ENCODE measurements at regions not wholly inside any gene's neighbourhood (a gene's known extent, or its start where the extent isn't known, plus 50 kb on each side); places are given as distances from the start of the nearest gene placed in this dataset.

- TF ChIP-seq, protein P1, sequence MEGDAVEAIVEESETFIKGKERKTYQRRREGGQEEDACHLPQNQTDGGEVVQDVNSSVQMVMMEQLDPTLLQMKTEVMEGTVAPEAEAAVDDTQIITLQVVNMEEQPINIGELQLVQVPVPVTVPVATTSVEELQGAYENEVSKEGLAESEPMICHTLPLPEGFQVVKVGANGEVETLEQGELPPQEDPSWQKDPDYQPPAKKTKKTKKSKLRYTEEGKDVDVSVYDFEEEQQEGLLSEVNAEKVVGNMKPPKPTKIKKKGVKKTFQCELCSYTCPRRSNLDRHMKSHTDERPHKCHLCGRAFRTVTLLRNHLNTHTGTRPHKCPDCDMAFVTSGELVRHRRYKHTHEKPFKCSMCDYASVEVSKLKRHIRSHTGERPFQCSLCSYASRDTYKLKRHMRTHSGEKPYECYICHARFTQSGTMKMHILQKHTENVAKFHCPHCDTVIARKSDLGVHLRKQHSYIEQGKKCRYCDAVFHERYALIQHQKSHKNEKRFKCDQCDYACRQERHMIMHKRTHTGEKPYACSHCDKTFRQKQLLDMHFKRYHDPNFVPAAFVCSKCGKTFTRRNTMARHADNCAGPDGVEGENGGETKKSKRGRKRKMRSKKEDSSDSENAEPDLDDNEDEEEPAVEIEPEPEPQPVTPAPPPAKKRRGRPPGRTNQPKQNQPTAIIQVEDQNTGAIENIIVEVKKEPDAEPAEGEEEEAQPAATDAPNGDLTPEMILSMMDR (optimal IDR thresholded peaks at IDR 0.05 in 1 of 3, IDR thresholded peaks at IDR 0.05 in 1 of 3, conservative IDR thresholded peaks at IDR 0.05 in 1 of 3; ENCODE audit: extremely low read depth in 1 of 3, insufficient read depth in 2 of 3, low read length in 3 of 3), result no peak
- no peak for TF ChIP-seq EZH2 (IDR thresholded peaks at IDR 0.05; ENCODE audit: low read length)
Measured at GRCh38 chr5:39539470-39539869, 114.7 kb upstream of the DAB2 start.
